PFSK-1 (cell line): ENCODE measurements at regions not wholly inside any gene's neighbourhood (a gene's known extent, or its start where the extent isn't known, plus 50 kb on each side); places are given as distances from the start of the nearest gene placed in this dataset.

Experiments used
- POLR2AphosphoS5 ChIP-seq: IDR thresholded peaks from 2 replicates; pipeline ENCODE4 v1.6.1; 2012; ENCODE audit warnings: low read depth, mild to moderate bottlenecking, control low read depth, low read length, moderate library complexity
- REST ChIP-seq, 2 experiments: IDR thresholded peaks; 2 replicates each; pipeline versions ENCODE4 v1.6.1 to v1.8.0; 2011 to 2012; ENCODE audit warnings: low read depth in 2 of 2, low read length in 2 of 2, control low read depth in 1 of 2, inconsistent platforms in 1 of 2, mild to moderate bottlenecking in 1 of 2, moderate library complexity in 1 of 2; ENCODE audit not compliant: insufficient read depth in 1 of 2
- SIN3A ChIP-seq: IDR thresholded peaks from 2 replicates; pipeline ENCODE4 v1.6.1; 2012; ENCODE audit warnings: mild to moderate bottlenecking, low read length, moderate library complexity, borderline replicate concordance; ENCODE audit not compliant: insufficient read depth
- TAF1 ChIP-seq: IDR thresholded peaks from 2 replicates; pipeline ENCODE4 v1.6.1; 2012; ENCODE audit warnings: low read length, control low read depth, borderline replicate concordance; ENCODE audit not compliant: insufficient read depth

- no peak for TF ChIP-seq POLR2AphosphoS5
- TF ChIP-seq TAF1: no peak
- no peak for TF ChIP-seq SIN3A
- no peak for TF ChIP-seq REST (IDR thresholded peaks at IDR 0.05; ENCODE audit: insufficient read depth in 1 of 2, low read depth in 2 of 2, low read length in 2 of 2)
Measured at GRCh38 chr2:185955050-185955449, 216.4 kb downstream of the FSIP2 start.
